GM12872 (cell line): ENCODE measurements at regions not wholly inside any gene's neighbourhood (a gene's known extent, or its start where the extent isn't known, plus 50 kb on each side); places are given as distances from the start of the nearest gene placed in this dataset.

Experiments
- TF ChIP-seq, protein P1 (sequence below): IDR thresholded peaks from 3 replicates; pipeline ENCODE4 v1.5.1; 2011; ENCODE audit warnings: low read depth, mild to moderate bottlenecking, low read length, moderate library complexity; ENCODE audit not compliant: insufficient read depth

DNA sequence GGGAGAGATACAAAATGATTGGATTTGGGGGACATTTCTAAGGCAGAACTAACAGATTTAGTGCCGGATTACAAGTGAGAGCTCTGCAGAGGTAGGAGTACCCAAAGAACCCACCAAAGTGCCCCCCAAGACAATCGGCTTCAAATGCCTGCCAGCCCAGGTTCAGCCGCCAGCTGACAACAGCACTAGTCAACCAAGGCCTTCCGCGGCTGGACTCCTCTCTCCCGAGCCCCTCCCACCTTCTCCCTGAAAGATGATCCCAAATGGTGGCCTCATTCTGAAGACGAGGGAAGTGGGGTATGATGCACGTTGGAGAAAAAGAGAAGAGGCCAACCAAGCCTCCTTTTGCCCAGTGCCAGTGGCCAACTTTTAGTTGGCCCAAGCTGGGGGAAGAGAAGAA is 210.4 kb upstream of the SLC30A5 start:
- TF ChIP-seq, protein P1, sequence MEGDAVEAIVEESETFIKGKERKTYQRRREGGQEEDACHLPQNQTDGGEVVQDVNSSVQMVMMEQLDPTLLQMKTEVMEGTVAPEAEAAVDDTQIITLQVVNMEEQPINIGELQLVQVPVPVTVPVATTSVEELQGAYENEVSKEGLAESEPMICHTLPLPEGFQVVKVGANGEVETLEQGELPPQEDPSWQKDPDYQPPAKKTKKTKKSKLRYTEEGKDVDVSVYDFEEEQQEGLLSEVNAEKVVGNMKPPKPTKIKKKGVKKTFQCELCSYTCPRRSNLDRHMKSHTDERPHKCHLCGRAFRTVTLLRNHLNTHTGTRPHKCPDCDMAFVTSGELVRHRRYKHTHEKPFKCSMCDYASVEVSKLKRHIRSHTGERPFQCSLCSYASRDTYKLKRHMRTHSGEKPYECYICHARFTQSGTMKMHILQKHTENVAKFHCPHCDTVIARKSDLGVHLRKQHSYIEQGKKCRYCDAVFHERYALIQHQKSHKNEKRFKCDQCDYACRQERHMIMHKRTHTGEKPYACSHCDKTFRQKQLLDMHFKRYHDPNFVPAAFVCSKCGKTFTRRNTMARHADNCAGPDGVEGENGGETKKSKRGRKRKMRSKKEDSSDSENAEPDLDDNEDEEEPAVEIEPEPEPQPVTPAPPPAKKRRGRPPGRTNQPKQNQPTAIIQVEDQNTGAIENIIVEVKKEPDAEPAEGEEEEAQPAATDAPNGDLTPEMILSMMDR: no peak

DNA sequence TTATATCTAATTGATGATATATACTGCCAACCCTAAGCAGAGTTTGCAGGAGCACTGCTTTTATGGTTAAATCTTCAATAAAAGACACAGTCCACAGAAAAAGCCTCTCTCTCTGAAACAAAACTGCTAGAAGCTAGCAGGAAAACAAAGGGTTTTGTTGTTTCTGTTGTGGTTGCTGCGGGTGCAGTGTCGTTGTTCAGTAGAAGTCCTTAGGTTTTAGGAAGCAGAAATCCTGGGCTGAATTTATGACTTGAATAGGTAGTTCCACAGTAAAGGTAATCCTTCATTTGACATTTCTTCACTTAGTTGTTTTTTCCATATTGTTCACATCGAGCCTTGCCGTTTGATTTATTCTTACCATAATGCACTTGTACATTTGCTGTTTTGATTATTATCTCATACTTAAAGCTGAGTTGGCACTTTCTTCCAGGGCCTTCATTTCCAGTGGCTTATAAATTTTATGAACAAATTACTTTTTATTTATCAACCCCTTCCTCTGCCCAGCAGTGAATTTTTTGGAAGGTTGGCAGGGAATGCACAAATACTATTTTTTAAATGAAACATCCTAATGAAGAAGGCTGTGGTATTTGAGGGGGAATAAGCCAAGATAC is 209.6 kb upstream of the SLC30A5 start:
- TF ChIP-seq, protein P1: no peak

DNA sequence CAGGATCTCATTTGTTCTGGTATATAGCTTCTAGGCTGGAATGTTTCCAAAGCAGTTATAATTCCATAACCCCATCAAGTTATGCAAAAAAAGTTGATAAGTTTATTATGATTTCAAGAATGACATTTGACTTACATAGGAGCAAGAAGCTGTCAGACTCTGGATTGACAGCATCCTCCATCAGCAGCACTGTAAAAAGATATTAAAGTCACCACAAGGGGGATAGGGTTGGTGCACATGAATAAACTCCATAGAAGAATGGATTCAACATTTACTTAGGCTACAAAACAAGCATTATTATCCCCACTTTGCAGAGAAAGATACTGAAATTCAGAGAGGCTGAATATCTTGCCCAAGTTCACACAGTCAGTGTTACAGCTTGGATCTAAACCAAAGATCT is 208.9 kb upstream of the SLC30A5 start:
- TF ChIP-seq, protein P1: peak; percentile 40; the same call in 2 of the 3 replicates

DNA sequence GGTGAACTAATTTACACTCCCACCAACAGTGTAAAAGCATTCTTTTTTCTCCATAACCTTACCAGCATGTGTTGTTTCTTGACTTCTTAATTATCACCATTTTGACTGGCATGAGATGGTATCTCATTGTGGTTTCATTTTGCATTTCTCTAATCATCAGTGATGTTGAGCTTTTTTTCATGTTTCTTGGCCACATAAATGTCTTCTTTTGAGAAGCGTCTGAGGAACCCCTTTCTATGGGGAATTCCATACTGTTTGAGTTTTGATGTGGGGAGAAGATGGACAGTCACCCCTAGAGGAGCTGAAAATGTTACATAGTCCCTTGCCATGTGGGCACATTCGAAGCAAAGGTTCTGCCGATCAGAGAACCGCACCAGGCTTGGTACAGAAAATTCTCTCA is 207.0 kb upstream of the SLC30A5 start:
- TF ChIP-seq, protein P1: no peak

DNA sequence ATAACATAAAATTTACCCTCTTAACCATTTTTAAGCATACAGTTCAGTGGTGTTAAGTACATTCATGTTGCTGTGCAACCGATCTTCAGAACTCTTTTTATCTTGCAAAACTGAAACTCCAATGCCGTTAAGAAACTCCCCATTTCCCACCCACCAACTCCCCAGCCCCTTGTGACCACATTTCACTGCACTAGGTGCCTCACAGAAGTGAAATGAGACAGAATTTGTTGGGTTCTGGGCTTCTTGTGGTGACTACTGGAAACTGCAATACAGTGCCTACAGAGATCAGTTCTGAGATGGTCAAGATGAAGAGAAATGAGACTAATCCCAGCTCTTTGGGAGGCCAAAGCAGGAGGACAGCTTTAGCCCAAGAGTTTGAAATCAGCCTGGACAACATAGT is 202.1 kb upstream of the SLC30A5 start:
- TF ChIP-seq, protein P1: no peak

DNA sequence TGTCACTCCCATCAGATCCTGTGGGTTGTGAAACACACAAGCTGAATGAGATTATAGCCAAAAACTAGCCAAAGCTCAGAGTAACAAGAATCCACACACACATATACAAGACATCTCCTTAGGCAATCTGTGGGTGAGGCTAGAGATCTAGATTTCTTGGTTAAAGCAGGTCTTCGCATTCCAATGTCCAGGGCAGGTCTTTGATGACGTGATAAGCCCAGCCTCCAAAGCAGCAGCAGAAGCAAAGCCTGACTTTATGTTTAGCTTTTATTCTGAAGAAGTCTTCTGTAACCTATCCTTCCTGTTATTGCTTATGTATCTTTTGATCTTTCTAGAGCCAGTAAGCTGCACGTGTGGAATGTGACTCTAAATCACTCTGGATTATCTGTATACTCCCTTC is 199.1 kb upstream of the SLC30A5 start:
- TF ChIP-seq, protein P1: no peak

DNA sequence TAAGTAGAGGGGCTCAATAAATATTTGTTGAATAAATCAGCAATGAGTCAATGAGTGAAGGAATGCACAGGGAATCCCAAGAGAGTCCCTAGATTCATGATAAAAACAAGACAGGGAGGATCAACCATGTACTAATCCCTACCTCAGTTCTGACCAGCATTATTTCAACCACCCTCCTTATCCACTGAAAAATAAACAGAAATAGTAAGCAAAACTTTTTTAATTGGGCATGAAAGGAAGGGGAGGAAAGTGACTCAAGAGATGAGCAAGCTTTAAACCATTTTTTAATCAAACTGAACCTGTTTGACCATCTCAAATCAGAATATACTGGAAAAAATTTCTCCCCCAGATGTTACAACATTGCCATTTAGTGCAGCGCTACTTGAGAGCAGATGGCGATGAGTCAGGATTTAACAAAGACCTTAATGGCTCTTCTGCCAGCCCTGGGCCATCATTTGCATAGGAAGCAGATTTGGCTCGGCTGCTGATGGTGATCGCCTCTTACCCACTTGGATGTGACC is 194.8 kb upstream of the SLC30A5 start:
- TF ChIP-seq, protein P1: no peak
